H9 (cell line): ENCODE measurements at regions not wholly inside any gene's neighbourhood (a gene's known extent, or its start where the extent isn't known, plus 50 kb on each side); places are given as distances from the start of the nearest gene placed in this dataset.

Source experiments
- DNase-seq: peaks from one replicate; pipeline ENCODE4 v3.0.0-alpha.2; 2017
- H2AFZ ChIP-seq: one replicate; pipeline ENCODE4 v1.6.1; 2013; ENCODE audit warnings: mild to moderate bottlenecking, low read length, control low read depth, moderate library complexity
- H2AK5ac ChIP-seq: 2 replicates; pipeline ENCODE4 v1.6.1; 2013; ENCODE audit warnings: low read length, control low read depth, mixed read lengths; ENCODE audit not compliant: insufficient read length
- H2BK120ac ChIP-seq: one replicate; pipeline ENCODE4 v1.6.1; 2013; ENCODE audit warnings: low read depth, mild to moderate bottlenecking, low read length, control low read depth, inconsistent platforms; ENCODE audit not compliant: poor library complexity, severe bottlenecking
- H2BK12ac ChIP-seq: 2 replicates; pipeline ENCODE4 v1.6.1; 2013; ENCODE audit warnings: low read length, control low read depth, mixed read lengths, low read depth; ENCODE audit not compliant: insufficient read length
- H2BK15ac ChIP-seq: 2 replicates; pipeline ENCODE4 v1.6.1; 2013; ENCODE audit warnings: low read depth, low read length, control low read depth
- H2BK20ac ChIP-seq: one replicate; pipeline ENCODE4 v1.6.1; 2013; ENCODE audit warnings: low read depth, mild to moderate bottlenecking, low read length, control low read depth, inconsistent platforms; ENCODE audit not compliant: poor library complexity, severe bottlenecking
- H2BK5ac ChIP-seq: 2 replicates; pipeline ENCODE4 v1.6.1; 2013; ENCODE audit warnings: low read length, control low read depth, mixed read lengths; ENCODE audit not compliant: insufficient read length
- H3K14ac ChIP-seq: 2 replicates; pipeline ENCODE4 v1.6.1; 2013; ENCODE audit warnings: low read length, control low read depth; ENCODE audit not compliant: insufficient read depth
- H3K18ac ChIP-seq: 2 replicates; pipeline ENCODE4 v1.6.1; 2013; ENCODE audit warnings: low read depth, mild to moderate bottlenecking, mixed read lengths, low read length, control low read depth; ENCODE audit not compliant: insufficient read length
- H3K23ac ChIP-seq: 2 replicates; pipeline ENCODE4 v1.6.1; 2013; ENCODE audit warnings: low read length, control low read depth, mixed read lengths, low read depth; ENCODE audit not compliant: insufficient read length
- H3K23me2 ChIP-seq: 2 replicates; pipeline ENCODE4 v1.6.1; 2013; ENCODE audit warnings: low read depth, mild to moderate bottlenecking, mixed read lengths, low read length, control low read depth; ENCODE audit not compliant: insufficient read length, poor library complexity, severe bottlenecking
- H3K27ac ChIP-seq: 2 replicates; pipeline ENCODE4 v1.5.1; 2013; ENCODE audit warnings: low read length, control low read depth, mixed read lengths, low read depth; ENCODE audit not compliant: insufficient read length
- H3K27me3 ChIP-seq: 2 replicates; pipeline ENCODE4 v1.6.1; 2013; ENCODE audit warnings: low read length, control low read depth, inconsistent platforms; ENCODE audit not compliant: insufficient read depth
- H3K4ac ChIP-seq: 2 replicates; pipeline ENCODE4 v1.6.1; 2013; ENCODE audit warnings: low read depth, mild to moderate bottlenecking, control low read depth, inconsistent platforms, low read length, moderate library complexity
- H3K4me1 ChIP-seq: 2 replicates; pipeline ENCODE4 v1.6.1; 2013; ENCODE audit warnings: low read length, control low read depth, inconsistent platforms; ENCODE audit not compliant: insufficient read depth
- H3K4me2 ChIP-seq: 2 replicates; pipeline ENCODE4 v1.6.1; 2013; ENCODE audit warnings: low read length, control low read depth, mixed read lengths; ENCODE audit not compliant: insufficient read length, insufficient read depth
- H3K56ac ChIP-seq: 2 replicates; pipeline ENCODE4 v1.6.1; 2013; ENCODE audit warnings: low read depth, mild to moderate bottlenecking, mixed read lengths, low read length, control low read depth; ENCODE audit not compliant: insufficient read length
- H3K79me1 ChIP-seq: 2 replicates; pipeline ENCODE4 v1.6.1; 2013; ENCODE audit warnings: low read depth, mild to moderate bottlenecking, moderate library complexity, low read length, control low read depth, inconsistent platforms; ENCODE audit not compliant: insufficient read depth, poor library complexity, severe bottlenecking
- H3K79me2 ChIP-seq: 2 replicates; pipeline ENCODE4 v1.6.1; 2013; ENCODE audit warnings: low read length, control low read depth, inconsistent platforms; ENCODE audit not compliant: insufficient read depth
- H3K9ac ChIP-seq: 2 replicates; pipeline ENCODE4 v1.6.1; 2013; ENCODE audit warnings: low read length, control low read depth, mixed read lengths; ENCODE audit not compliant: insufficient read length; ENCODE audit errors: extremely low read depth
- H3K9me3 ChIP-seq: one replicate; pipeline ENCODE4 v1.6.1; 2013; ENCODE audit warnings: low read depth, low read length, inconsistent platforms; ENCODE audit not compliant: control insufficient read depth
- H3T11ph ChIP-seq: one replicate; pipeline ENCODE4 v1.6.1; 2013; ENCODE audit warnings: mild to moderate bottlenecking, low read length, control low read depth, inconsistent platforms
- H4K20me1 ChIP-seq: one replicate; pipeline ENCODE4 v1.6.1; 2013; ENCODE audit not compliant: control insufficient read depth, insufficient read length, insufficient read depth
- H4K5ac ChIP-seq: 2 replicates; pipeline ENCODE4 v1.6.1; 2013; ENCODE audit warnings: low read depth, mild to moderate bottlenecking, mixed read lengths, low read length, control low read depth; ENCODE audit not compliant: insufficient read length
- H4K8ac ChIP-seq: replicated peaks from 2 replicates; pipeline ENCODE4 v1.6.1; 2013; ENCODE audit warnings: low read length, control low read depth, mixed read lengths, low read depth; ENCODE audit not compliant: insufficient read length
- H4K91ac ChIP-seq: 2 replicates; pipeline ENCODE4 v1.6.1; 2013; ENCODE audit warnings: low read depth, mild to moderate bottlenecking, moderate library complexity, mixed read lengths, low read length, control low read depth; ENCODE audit not compliant: insufficient read length
- H3K27ac Mint-ChIP-seq, 3 experiments: 2 replicates in 2 of 3; 3 replicates in 1 of 3; pipeline ENCODE4 v1.8.0; 2020 to 2021; ENCODE audit warnings: mixed read lengths in 3 of 3, mild to moderate bottlenecking in 1 of 3, moderate library complexity in 1 of 3
- H3K27me3 Mint-ChIP-seq: 2 replicates; pipeline ENCODE4 v1.8.0; 2021; ENCODE audit warnings: low read depth, mild to moderate bottlenecking, moderate library complexity, mixed read lengths
- H3K36me3 Mint-ChIP-seq, 3 experiments: 2 replicates in 2 of 3; 3 replicates in 1 of 3; pipeline ENCODE4 v1.8.0; 2020 to 2021; ENCODE audit warnings: low read depth in 3 of 3, mixed read lengths in 3 of 3; ENCODE audit not compliant: insufficient read depth in 1 of 3
- H3K4me1 Mint-ChIP-seq, 2 experiments: 2 replicates each; pipeline ENCODE4 v1.8.0; 2020; ENCODE audit warnings: mixed read lengths in 2 of 2
- H3K4me3 Mint-ChIP-seq, 2 experiments: 2 replicates in 1 of 2; 3 replicates in 1 of 2; pipeline ENCODE4 v1.8.0; 2020 to 2021; ENCODE audit warnings: mild to moderate bottlenecking in 2 of 2, mixed read lengths in 2 of 2, moderate library complexity in 1 of 2
- H3K9me3 Mint-ChIP-seq, 2 experiments: 2 replicates in 1 of 2; 3 replicates in 1 of 2; pipeline ENCODE4 v1.8.0; 2020; ENCODE audit warnings: mild to moderate bottlenecking in 2 of 2, mixed read lengths in 2 of 2, moderate library complexity in 1 of 2
- CTCF ChIP-seq: fragments of 200-600 bp; sonication (generic); conservative IDR thresholded peaks from 3 replicates; pipeline ENCODE4 v1.8.0; 2021; ENCODE audit warnings: antibody characterized with exemption, mild to moderate bottlenecking
- WGBS: extraction: QIAGEN DNeasy Blood & Tissue Kit; methylation state at CpG from one replicate; pipeline ENCODE4 v1.1.7; 2013; ENCODE audit warnings: missing lambda C conversion rate, low lambda C conversion rate, mixed read lengths; ENCODE audit not compliant: insufficient read length; ENCODE audit errors: extremely low coverage; 5-methylcytosine and 5-hydroxymethylcytosine counted together

GRCh38 chr10:88221010-88221973 lies 357.9 kb downstream of the PTEN start:
- H3K56ac ChIP-seq = no peak overlapping the region
- H3K79me1 ChIP-seq = no peaks in the 10 kb centered on the region
- no peak for DNase-seq
- H3K4ac ChIP-seq = no peak overlapping the region
- H2BK20ac ChIP-seq = no peak overlapping the region
- no peak overlapping the region for H2AK5ac ChIP-seq
- H2BK120ac ChIP-seq = no peak overlapping the region
- H3K27me3 ChIP-seq = no peaks in the 10 kb centered on the region
- no peaks in the 10 kb centered on the region for H4K20me1 ChIP-seq
- Mint-ChIP-seq H3K36me3 (no peaks in the 10 kb centered on the region), H3K4me3 (no peak overlapping the region), H3K4me1 (peaks cover 7 to 10% of the 10 kb centered on the region in 2 experiments; a peak in 3 of 4 replicates), H3K9me3 (no peaks in the 10 kb centered on the region), H3K27ac (no peak overlapping the region), H3K27me3 (no peaks in the 10 kb centered on the region)
- H3K14ac ChIP-seq = no peak overlapping the region
- no CpG with 5 or more reads among the region's 6 CpGs for WGBS
- no peak overlapping the region for H2AFZ ChIP-seq
- H2BK15ac ChIP-seq = no peak overlapping the region
- no peak overlapping the region for H4K5ac ChIP-seq
- H4K8ac ChIP-seq = no peak overlapping the region
- no peaks in the 10 kb centered on the region for H3K4me1 ChIP-seq
- H3T11ph ChIP-seq = no peak overlapping the region
- no peaks in the 10 kb centered on the region for H3K79me2 ChIP-seq
- H3K4me2 ChIP-seq = no peak overlapping the region
- no peak overlapping the region for H3K9ac ChIP-seq
- TF ChIP-seq CTCF = no peak
- H3K9me3 ChIP-seq = no peaks in the 10 kb centered on the region
- no peak overlapping the region for H3K23ac ChIP-seq
- no peak overlapping the region for H2BK5ac ChIP-seq
- no peak overlapping the region for H3K18ac ChIP-seq
- no peak overlapping the region for H3K27ac ChIP-seq
- H3K23me2 ChIP-seq = no peaks in the 10 kb centered on the region
- H4K91ac ChIP-seq = no peak overlapping the region
- H2BK12ac ChIP-seq = no peak overlapping the region
